OCI-M1 (cell line): ENCODE measurements at regions not wholly inside any gene's neighbourhood (a gene's known extent, or its start where the extent isn't known, plus 50 kb on each side); places are given as distances from the start of the nearest gene placed in this dataset.
"Not testable (repeated sequence)": the region's sequence is repeated elsewhere in the genome, so short reads cannot be mapped to it uniquely, and the experiment has no call there.

Source experiments
- DNase-seq: peaks from one replicate; lab custom pipeline; 2025; lab: John Stamatoyannopoulos, UW

DNA sequence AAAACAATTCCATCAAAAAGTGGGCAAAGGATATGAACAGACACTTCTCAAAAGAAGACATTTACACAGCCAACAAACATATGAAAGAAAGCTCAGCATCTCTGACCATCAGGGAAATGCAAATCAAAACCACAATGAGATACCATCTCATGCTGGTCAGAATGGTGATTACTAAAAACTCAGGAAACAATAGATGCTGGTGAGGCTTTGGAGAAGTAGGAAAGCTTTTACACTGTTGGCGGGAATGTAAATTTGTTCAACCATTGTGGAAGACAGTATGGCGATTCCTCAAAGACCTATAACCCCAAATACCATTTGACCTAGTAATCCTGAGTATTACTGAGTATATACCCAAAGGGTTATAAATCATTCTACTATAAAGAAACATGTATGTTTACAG lies 452.9 kb downstream of the SEMA3D start:
- not testable (repeated sequence) for DNase-seq

DNA sequence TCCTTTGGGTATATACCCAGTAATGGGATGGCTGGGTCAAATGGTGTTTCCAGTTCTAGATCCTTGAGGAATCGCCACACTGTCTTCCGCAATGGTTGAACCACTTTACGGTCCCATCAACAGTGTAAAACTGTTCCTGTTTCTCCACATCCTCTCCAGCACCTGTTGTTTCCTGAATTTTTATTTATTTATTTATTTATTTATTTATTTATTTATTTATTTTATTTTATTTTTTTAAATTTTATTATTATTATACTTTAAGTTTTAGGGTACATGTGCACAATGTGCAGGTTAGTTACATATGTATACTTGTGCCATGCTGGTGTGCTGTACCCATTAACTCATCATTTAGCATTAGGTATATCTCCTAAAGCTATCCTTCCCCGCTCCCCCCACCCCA lies 456.0 kb downstream of the SEMA3D start:
- not testable (repeated sequence) for DNase-seq

DNA sequence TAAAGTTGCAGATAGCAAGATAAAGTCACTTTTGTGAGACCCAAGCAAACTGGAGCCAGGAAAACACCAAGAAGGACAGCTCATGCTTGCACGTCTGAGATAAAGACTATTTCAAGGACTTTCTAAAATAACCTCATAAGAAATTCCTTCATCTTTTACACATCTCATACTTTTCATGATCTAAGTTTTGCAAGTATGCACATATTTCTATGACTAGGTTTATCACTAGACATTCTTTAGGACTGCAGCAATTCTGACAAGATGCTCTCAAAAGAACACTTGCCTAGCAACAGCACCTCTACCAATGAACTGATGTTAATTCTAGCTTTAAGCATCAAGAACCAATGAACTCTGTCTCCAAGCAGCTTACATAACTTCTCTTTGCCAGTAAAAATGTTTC lies 457.6 kb downstream of the SEMA3D start:
- DNase-seq, result no peak

DNA sequence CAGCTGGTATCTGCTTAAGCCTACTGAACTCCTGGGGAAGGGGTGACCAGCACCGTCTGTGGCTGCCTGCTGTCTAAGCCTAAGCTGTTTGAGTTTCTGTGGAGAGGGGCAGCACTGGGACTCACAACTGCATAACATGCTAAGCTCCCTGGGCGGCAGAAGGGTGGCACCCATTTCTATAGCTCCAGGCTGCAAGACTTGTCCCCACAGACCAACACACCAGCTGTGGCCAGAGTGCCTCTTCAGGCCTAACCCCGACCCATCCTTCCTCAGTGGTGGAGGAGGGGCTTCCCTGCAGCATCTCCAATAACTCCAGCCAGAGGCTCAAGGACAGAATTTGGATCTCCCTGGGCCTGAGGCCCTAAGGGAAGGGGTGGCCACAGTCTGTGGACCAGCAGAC lies 464.1 kb downstream of the SEMA3D start:
- DNase-seq, result no peak

DNA sequence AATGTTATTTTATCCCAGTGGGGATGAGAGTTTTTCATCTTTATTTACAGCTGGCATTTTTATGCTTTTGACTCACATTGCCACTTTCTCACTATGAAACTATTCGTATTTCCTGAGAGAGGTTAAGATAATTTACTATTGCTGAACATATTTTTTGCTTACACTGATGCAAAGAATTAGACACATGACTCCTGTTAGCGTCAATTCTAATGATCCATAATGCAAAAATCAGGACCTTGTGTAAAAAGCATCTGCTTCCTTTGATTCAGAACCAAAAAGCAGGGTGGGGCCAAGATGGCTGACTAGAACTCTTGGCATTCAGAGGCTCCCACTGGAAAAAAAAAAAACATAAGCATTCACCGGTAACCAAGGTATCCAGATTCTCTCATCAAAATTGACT lies 464.8 kb downstream of the SEMA3D start:
- DNase-seq, result no peak

DNA sequence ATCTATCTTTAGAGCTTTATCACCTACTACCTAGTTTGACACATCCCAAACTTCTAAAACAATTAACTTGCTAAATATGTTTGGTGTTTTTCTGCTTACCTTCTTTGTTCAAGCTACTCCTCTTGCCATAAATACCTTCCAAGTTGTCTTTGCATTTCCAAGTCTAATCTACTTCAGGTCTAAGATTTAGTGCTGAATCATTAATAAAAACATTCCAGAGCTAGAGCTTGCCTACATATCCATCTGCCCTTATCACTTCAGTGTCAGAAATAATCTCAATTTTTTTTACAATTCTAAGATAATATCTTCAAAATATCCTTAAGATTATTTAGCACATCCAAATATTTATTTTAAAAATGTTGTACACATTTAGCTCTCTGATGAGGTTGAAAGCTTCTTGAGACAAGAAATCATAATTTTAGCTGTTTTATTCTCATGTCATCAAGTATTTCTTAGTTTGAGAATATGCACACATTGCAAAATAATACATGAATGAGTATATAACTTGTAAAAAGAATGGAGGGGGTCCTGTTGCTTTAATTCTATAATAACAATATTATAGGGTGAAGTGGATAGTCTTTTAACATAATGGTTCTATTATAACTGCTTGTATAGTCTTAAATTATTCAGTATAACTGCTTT lies 466.3 kb downstream of the SEMA3D start:
- DNase-seq, result no peak

DNA sequence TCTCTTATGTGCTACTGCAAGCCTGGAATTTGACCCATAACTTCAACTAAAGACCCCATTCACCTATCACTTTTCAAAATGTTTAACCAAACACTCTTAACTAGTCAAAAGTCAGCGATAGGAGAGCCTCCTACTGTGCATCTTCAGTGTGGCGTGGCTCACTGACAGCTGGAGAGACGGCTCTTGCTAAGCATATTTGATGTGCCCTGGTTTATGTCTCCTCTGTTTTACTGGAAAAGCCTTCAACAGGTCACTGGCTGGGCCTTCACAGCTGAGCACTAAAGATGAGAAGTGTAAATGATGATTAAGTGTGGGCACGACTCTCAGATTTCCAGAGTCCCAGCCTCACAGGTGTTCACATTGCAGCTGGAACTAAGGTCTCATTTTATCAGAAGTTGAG lies 472.1 kb downstream of the SEMA3D start:
- DNase-seq, result no peak

DNA sequence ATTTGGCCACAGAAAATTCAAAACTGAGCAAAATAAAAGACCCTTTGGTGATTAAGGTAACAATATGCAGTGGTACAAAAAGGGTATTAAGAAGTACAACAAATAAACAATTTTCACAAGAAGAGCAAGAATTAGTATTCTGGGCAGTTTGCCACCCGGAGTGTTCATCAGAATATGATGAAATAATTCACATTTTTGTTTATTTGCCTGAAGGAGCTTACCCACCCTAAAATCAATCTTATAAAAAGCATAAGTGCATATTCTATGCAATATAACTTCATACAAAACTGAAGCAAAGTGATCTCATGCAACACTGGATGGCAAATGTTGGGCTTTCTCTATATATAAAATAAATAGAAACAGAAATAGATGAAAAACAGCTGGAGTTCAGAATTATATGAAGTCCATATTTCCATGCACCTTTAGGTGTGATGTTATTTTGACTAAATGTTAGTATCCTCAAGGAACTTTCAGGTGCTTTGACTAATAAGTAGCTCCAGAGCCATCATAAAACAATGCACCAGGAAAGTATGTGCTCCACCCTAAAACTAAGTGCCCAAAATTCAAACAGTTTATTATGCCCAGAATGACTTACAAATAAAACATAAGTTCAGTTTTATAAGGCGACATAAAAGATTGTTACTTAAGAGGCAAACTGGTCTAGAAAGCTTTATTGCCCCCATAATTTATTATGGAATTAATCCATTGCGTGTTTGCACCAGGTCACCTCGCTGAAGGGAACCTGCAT lies 474.3 kb downstream of the SEMA3D start:
- DNase-seq, result no peak

DNA sequence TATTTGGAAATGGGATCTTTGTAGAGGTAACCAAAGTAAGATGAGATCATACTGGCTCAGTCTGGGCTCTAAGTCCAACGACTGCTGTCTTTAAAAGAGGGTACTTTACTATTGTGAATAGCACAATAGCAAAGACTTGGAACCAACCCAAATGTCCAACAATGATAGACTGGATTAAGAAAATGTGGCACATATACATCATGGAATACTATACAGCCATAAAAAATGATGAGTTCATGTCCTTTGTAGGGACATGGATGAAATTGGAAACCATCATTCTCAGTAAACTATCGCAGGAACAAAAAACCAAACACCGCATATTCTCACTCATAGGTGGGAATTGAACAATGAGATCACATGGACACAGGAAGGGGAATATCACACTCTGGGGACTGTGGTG lies 476.3 kb downstream of the SEMA3D start:
- not testable (repeated sequence) for DNase-seq

DNA sequence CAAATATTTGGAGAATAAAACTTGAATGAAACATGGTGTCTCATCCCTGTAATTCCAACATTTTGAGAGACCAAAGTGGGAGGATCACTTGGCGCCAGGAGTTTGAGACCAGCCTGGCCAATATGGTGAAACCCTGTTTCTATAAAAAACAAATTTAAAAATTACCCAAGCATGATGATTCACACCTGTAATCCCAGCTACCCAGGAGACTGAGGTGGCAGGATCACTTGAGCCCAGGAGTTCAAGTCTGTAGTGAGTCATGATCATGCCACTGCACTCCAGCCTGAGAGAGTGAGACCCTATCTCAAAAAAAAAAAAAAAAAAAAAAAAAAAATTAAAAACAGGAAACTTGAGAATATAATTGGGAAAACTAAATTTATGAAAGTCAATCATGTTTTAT lies 481.1 kb downstream of the SEMA3D start:
- no peak for DNase-seq

DNA sequence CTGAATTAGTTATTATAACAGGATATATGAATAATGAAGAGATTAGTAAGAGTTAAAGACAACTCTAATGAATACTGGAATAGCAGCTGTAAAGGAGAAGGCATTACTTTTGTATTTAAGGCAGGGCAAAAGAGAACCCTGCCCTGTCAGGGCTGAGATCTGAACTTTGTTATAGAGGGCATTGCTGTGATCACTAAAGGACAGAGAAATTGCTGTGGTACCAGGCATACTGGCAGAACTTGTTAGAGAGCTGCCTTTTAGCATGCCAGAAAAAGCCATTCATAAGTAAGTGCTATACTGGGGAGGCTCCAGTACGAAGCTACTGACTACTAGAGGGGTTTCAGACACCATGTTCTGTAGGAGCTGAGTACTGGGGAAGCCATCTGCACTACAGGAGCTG lies 481.8 kb downstream of the SEMA3D start:
- DNase-seq, result no peak

DNA sequence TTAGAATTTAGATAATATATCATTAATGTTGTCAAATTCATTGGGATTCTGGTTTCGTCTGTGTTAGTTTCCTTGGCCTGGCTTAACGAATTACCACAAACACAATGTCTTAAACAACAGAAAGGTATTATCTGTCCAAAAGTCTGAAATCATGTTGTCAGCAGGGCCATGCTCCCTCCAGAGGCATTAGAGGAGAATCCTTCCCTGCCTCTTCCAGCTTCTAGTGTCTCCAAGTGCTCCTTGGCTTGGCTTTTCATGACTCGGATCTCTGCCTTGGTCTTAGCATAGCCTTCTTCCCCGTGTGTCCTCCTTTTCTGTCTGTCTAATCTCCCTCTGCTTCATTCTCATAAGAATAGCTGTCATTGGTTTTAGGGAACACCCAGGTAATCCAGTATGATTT lies 482.5 kb downstream of the SEMA3D start:
- no peak for DNase-seq

DNA sequence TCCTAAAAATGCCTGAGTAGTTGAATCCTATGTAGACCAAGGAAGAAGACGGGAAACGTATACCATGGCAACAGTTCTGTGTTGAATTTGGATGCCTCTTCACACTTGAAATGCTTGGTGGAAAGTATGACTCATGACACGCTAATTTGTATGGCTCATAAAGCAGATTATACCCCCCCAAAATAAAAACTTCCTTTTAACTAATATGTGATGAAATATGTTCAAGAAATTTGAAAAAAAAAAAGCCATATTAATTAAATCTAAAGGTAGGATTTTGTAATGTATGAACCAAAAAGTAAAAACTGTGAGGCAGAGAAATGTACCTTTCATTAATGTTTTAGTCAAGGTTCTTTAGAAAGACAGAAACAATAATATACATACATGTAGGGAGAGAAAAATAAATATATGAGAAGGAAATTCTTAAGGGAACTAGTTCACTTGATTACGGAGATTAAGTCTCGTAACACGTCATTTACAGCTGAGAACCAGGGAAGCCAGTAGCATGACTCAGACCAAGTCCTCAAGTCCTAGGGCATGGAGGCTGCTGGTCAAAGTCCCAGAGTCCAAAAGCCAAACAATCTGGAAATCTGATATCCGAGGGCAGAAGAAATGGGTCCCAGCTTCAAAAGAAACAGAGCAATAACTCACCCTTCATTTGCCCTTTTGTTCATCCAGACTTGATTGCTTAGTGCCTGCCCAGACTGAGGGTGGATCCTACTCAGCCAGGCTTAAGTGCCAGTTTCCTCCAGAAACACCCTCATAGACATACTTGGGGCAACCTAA lies 485.1 kb downstream of the SEMA3D start:
- DNase-seq, result no peak

DNA sequence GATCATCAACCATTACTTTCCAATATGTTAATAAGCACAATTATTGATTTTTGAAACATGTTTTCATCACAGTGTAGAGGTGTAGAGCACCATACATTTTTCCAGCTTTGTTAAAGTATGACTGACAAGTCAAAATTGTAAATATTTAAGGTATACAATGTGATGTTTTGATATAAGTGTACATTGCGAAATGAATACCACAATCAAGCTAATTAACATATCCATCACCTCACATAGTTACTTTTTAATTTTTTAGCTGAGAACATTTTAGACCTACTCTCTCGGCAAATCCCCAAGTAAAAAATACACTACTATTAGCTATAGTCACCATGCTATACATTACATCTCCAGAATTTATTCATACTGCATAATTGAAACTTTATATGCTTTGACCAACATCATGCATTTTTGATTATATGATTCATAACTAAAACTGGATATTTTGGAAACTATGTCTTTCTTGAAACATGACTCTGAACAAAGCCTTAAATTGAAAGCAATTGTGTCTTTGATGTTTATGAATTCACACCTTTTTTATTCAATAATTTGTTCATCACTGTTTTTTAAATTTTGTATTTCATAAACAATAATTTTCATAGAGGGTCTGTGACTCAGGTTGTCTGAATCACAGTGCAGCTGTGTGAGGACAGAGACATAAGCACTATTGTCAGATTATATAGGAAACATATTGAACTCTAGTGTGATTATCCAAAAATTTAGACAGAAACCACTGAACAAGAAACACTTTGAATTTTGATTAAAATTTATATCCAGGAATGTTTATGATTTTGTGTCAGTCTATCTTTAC lies 486.1 kb downstream of the SEMA3D start:
- no peak for DNase-seq

DNA sequence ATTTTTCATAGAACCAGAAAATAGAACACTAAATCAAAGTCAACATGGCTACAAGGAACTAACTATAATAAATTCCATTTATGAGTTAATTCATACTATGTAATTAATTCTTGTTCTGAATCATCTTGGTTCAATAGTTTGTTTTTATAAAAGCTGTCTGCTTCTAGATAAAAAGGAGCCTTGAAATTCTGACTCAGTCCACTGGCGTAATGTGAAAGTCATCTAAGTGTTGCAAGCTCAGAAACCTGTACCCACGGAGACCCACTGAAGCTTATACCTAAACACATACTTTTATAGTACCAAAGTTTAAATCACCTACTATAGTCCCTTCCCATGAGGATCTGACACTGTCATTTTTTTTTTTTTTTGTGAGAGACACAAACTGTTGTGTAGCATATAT lies 489.4 kb downstream of the SEMA3D start:
- no peak for DNase-seq

DNA sequence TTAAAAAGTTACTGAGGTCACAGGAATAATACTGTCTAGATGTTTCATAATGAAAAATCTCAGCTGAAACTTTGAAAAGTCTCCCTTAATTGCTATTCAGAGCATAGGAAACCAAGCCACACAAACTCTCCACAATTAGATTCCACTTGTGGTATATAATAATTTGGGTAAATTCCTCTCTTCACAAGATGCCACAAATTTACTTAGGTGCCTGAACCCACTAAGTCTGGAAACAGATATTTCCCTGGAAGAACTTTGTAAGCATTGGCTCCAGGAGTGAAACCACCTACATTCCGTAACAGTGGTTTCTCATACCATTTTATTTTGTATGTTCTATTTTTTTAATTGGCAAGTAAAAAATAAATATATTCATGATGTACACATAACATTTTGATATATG lies 493.4 kb downstream of the SEMA3D start:
- no peak for DNase-seq

DNA sequence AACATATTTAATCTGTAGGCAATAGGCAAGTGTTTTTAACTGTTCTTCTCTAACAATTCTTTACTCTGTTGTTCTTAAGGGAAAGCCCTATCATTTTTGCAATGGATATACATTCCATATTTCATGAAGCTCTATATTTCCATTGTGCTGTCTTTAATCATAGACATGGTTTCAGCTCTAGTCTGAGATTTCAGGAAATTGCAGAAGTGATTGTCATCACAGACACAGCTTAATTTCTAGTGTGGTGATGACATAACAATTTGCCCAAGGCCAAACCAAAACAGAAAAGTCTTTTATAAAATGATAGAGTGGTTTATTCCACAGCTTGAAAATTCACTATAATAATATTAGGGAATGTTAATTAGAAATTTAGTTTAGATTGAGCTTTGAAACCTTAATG lies 494.1 kb upstream of the SEMA3A start:
- peak; percentile 41 for DNase-seq

DNA sequence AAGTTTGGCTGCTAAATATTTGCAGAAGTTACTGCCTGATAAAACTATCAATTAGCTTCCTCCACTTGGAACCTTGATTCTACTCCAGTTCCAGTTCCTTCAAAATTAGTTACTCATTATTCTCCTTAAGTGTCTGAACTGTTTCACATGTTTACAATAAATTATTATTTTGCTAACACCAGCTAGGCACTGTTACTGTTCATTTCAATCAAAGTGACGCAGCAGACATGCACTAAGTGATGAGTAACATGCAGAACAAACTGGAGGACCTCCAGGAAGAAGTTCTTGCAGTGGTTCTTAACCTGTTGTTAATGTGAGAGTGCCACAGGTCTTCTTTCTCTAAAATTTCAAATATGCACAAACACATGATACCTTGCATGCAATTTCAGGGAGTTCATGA lies 491.8 kb upstream of the SEMA3A start:
- DNase-seq, result no peak

DNA sequence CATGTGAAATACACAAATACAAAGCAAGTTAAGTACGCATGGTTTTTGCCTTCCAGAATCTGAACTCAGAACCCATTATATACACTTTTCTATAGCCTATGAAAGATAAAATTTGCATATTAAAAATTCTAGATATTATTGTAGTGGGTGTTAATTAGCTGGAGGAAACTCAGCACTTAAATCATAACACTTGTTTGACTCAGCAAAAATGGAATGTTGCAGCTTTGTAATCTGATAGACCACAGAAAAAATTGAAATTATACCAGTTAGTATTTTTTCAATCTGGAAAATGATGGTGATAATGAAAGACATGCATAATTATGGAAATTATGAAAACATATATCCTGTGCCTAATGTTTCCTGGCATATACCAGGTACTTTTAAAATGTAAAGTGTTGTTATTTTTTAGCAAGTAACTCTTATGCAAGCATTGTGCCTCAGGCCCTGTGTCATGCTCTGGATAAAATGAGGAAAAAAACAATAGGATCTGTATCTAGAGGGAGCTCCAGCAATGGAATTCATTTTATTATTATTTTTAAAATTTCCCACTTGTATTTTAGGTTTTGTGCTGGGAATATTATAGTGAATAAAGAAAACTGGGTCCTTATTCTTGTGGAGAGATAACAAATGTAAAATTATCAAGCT lies 490.4 kb upstream of the SEMA3A start:
- DNase-seq, result no peak

DNA sequence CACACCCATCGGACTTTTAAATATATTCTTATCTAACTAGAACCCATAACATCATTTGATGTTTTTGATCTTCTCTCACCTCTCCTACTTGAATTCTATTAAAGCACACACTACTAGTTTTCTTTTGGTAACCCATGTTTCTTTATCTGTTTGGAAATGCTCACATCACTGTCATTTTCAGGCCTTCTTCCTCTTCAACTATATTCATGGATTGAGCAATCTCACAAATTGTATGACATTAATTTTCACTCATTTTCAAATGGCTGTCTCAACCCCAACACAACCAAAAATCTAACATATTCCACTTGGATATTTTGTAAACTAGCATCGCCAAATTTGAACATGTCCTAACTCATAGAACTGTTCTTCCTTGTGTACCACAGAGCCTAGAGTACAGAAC lies 488.0 kb upstream of the SEMA3A start:
- peak; percentile 55 for DNase-seq

DNA sequence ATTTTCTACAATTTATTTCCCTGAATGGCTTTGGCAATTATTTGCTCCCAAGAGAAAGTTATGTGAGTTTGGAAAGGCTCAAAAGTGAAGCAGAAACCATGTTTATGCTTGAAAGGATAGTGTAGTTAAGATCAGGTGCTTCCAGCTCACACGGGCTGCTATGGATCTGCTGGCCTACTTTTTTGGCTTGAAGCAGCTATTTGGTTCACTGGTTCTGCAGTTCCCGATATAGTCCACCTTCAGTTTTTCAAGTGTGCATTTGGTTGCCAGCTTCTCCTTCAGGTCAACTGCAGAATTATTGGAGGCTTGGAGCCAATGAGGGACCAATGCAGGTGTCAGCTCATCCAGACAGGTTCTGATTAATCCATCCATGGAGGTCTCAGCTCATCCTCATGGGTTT lies 484.3 kb upstream of the SEMA3A start:
- no peak for DNase-seq
